Liver (tissue), 3 donors: ENCODE measurements at regions not wholly inside any gene's neighbourhood (a gene's known extent, or its start where the extent isn't known, plus 50 kb on each side); places are given as distances from the start of the nearest gene placed in this dataset.

Source experiments
- GABPA ChIP-seq, 2 donors: IDR thresholded peaks in 1 of 2; conservative IDR thresholded peaks in 1 of 2; 2 replicates each; pipeline ENCODE4 v1.6.1; 2016; ENCODE audit warnings: antibody characterized with exemption in 2 of 2, mild to moderate bottlenecking in 1 of 2, moderate library complexity in 1 of 2
- JUND ChIP-seq, 2 donors: IDR thresholded peaks; 2 replicates each; pipeline ENCODE4 v1.6.1; 2016; ENCODE audit warnings: antibody characterized with exemption in 2 of 2
- NR2F2 ChIP-seq: IDR thresholded peaks from 2 replicates; pipeline ENCODE4 v1.6.1; 2016; ENCODE audit warnings: antibody characterized with exemption
- RAD21 ChIP-seq, 2 donors: IDR thresholded peaks; 2 replicates each; pipeline ENCODE4 v1.6.1; 2016; ENCODE audit warnings: antibody characterized with exemption in 2 of 2, mild to moderate bottlenecking in 2 of 2
- TF ChIP-seq, protein P1 (sequence below): IDR thresholded peaks from 2 replicates; pipeline ENCODE4 v1.6.1; 2016; ENCODE audit warnings: antibody characterized with exemption, mild to moderate bottlenecking
- TF ChIP-seq, protein P2 (sequence below): fragments of 150-350 bp; IDR thresholded peaks from 2 replicates; pipeline ENCODE4 v1.5.1; 2017; ENCODE audit warnings: improper control_type of control experiment, low read depth, low read length; ENCODE audit not compliant: missing input control
- TF ChIP-seq, protein P3 (sequence below): IDR thresholded peaks from 2 replicates; pipeline ENCODE4 v1.6.1; 2016; ENCODE audit warnings: antibody characterized with exemption
- donor health status: healthy.
- donor health status: healthy.

DNA sequence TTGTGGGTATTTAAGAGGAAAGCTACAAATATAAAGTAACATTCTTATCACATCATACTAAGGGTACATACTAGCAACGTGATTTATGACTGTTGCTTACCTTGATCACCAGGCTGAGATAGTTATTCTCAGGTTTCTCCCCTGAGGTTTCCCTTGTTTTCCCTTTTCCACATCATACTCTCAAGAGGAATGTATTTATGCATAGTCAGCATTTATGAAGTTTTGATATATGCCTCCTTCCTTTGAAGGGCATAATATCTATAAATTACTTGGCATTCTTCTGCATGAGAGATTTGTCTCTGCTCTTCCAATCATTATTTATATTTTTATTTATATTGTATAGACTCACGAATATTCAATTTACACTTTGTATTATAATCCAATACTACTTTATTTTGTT lies 726.7 kb upstream of the ADGRB3 start:
- TF ChIP-seq, protein P1, sequence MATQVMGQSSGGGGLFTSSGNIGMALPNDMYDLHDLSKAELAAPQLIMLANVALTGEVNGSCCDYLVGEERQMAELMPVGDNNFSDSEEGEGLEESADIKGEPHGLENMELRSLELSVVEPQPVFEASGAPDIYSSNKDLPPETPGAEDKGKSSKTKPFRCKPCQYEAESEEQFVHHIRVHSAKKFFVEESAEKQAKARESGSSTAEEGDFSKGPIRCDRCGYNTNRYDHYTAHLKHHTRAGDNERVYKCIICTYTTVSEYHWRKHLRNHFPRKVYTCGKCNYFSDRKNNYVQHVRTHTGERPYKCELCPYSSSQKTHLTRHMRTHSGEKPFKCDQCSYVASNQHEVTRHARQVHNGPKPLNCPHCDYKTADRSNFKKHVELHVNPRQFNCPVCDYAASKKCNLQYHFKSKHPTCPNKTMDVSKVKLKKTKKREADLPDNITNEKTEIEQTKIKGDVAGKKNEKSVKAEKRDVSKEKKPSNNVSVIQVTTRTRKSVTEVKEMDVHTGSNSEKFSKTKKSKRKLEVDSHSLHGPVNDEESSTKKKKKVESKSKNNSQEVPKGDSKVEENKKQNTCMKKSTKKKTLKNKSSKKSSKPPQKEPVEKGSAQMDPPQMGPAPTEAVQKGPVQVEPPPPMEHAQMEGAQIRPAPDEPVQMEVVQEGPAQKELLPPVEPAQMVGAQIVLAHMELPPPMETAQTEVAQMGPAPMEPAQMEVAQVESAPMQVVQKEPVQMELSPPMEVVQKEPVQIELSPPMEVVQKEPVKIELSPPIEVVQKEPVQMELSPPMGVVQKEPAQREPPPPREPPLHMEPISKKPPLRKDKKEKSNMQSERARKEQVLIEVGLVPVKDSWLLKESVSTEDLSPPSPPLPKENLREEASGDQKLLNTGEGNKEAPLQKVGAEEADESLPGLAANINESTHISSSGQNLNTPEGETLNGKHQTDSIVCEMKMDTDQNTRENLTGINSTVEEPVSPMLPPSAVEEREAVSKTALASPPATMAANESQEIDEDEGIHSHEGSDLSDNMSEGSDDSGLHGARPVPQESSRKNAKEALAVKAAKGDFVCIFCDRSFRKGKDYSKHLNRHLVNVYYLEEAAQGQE, result no peak
- TF ChIP-seq, protein P2, sequence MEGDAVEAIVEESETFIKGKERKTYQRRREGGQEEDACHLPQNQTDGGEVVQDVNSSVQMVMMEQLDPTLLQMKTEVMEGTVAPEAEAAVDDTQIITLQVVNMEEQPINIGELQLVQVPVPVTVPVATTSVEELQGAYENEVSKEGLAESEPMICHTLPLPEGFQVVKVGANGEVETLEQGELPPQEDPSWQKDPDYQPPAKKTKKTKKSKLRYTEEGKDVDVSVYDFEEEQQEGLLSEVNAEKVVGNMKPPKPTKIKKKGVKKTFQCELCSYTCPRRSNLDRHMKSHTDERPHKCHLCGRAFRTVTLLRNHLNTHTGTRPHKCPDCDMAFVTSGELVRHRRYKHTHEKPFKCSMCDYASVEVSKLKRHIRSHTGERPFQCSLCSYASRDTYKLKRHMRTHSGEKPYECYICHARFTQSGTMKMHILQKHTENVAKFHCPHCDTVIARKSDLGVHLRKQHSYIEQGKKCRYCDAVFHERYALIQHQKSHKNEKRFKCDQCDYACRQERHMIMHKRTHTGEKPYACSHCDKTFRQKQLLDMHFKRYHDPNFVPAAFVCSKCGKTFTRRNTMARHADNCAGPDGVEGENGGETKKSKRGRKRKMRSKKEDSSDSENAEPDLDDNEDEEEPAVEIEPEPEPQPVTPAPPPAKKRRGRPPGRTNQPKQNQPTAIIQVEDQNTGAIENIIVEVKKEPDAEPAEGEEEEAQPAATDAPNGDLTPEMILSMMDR, result no peak
- no peak for TF ChIP-seq JUND (IDR thresholded peaks at IDR 0.05)
- TF ChIP-seq, protein P3, sequence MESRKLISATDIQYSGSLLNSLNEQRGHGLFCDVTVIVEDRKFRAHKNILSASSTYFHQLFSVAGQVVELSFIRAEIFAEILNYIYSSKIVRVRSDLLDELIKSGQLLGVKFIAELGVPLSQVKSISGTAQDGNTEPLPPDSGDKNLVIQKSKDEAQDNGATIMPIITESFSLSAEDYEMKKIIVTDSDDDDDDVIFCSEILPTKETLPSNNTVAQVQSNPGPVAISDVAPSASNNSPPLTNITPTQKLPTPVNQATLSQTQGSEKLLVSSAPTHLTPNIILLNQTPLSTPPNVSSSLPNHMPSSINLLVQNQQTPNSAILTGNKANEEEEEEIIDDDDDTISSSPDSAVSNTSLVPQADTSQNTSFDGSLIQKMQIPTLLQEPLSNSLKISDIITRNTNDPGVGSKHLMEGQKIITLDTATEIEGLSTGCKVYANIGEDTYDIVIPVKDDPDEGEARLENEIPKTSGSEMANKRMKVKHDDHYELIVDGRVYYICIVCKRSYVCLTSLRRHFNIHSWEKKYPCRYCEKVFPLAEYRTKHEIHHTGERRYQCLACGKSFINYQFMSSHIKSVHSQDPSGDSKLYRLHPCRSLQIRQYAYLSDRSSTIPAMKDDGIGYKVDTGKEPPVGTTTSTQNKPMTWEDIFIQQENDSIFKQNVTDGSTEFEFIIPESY, result no peak
- no peak for TF ChIP-seq GABPA (IDR thresholded peaks at IDR 0.05 in 1 of 2, conservative IDR thresholded peaks at IDR 0.05 in 1 of 2)
- no peak for TF ChIP-seq RAD21 (IDR thresholded peaks at IDR 0.05)
- no peak for TF ChIP-seq NR2F2
